Ovary (tissue), 7 donors: ENCODE measurements at regions not wholly inside any gene's neighbourhood (a gene's known extent, or its start where the extent isn't known, plus 50 kb on each side); places are given as distances from the start of the nearest gene placed in this dataset.

Source experiments
- DNase-seq, 5 donors: peaks; one replicate each; pipeline ENCODE4 v3.0.0-alpha.2; 2019 to 2020
- H3K27ac ChIP-seq, 2 donors: fragments of 200-600 bp; one replicate each; pipeline versions ENCODE4 v1.5.1 to v1.8.0; 2019 to 2022
- H3K27me3 ChIP-seq: fragments of 200-600 bp; one replicate; pipeline ENCODE4 v1.8.0; 2022
- H3K36me3 ChIP-seq: fragments of 200-600 bp; sonication (generic); one replicate; pipeline ENCODE4 v1.5.1; 2019
- H3K4me1 ChIP-seq: one replicate; pipeline ENCODE4 v1.8.1; 2013; ENCODE audit warnings: mild to moderate bottlenecking, moderate library complexity; ENCODE audit not compliant: insufficient read depth
- H3K4me3 ChIP-seq: fragments of 200-600 bp; sonication (generic); one replicate; pipeline ENCODE4 v1.5.1; 2017
- H3K9me3 ChIP-seq, 2 donors: fragments of 200-600 bp in 1 of 2; sonication (generic) in 1 of 2; one replicate each; pipeline versions ENCODE4 v1.5.1 to v1.8.1; 2013 to 2019; ENCODE audit warnings: mild to moderate bottlenecking in 1 of 2, moderate library complexity in 1 of 2
- CTCF ChIP-seq, 3 donors: fragments of 450-650 bp in 2 of 3; fragments of 200-600 bp in 1 of 3; IDR thresholded peaks; one replicate each; pipeline versions ENCODE4 v1.5.1 to v1.8.0; 2016 to 2022; ENCODE audit warnings: antibody characterized with exemption in 3 of 3, mild to moderate bottlenecking in 1 of 3
- EP300 ChIP-seq: sonication (generic); formaldehyde crosslinking; IDR thresholded peaks from one replicate; pipeline ENCODE4 v1.6.1; 2017; ENCODE audit warnings: antibody characterized with exemption
- POLR2A ChIP-seq: fragments of 450-650 bp; IDR thresholded peaks from one replicate; pipeline ENCODE4 v1.6.1; 2017; ENCODE audit warnings: antibody characterized with exemption, mild to moderate bottlenecking, moderate library complexity
- WGBS, 3 donors: extraction: QIAGEN DNeasy Blood & Tissue Kit in 1 of 3; methylation state at CpG; one replicate each; pipeline versions ENCODE4 v1.1.5 to v1.1.7; 2013 to 2017; 5-methylcytosine and 5-hydroxymethylcytosine counted together
- intact Hi-C, 4 donors: fragments of 100-400 bp; cut with DNase I; formaldehyde crosslinking; loops; one replicate each; pipeline versions ENCODE4 v1.11.0 to v1.15.1; 2022 to 2023
- donor health status: DM: no; HTN: no; CAD: no; lungs with moderate emphysema.
- donor health status: DM: no; HTN: no; CAD: no.
- donor health status: Bipolar disorder and iron deficiency.
- donor health status: DM: no; HTN: no; CAD: no.
- donor health status: DM: yes; HTN: yes; CAD: no.

GRCh38 chr18:1916869-1917523, 654.3 kb downstream of the METTL4 start:
- Histone ChIP-seq H3K9me3 (no peaks in the 10 kb centered on the region), H3K4me1 (no peaks in the 10 kb centered on the region), H3K27me3 (no peaks in the 10 kb centered on the region), H3K36me3 (no peaks in the 10 kb centered on the region), H3K27ac (no peak overlapping the region), H3K4me3 (no peak overlapping the region)
- TF ChIP-seq CTCF (IDR thresholded peaks at IDR 0.05) (no peak), EP300 (no peak), POLR2A (no peak)
- intact Hi-C loops = no loop called here
- no peak for DNase-seq
- WGBS, 3 donors = 89 to 94% (median 89%) methylated on average over 2 of the region's 2 CpGs

- WGBS, 3 donors = 84 to 91% (median 87%) methylated on average over 4 of the region's 4 CpGs
- H3K27me3 ChIP-seq = no peaks in the 10 kb centered on the region
- no peak overlapping the region for H3K27ac ChIP-seq
- no peak overlapping the region for H3K4me3 ChIP-seq
- H3K9me3 ChIP-seq = no peaks in the 10 kb centered on the region
- intact Hi-C loops = no loop called here
- no peaks in the 10 kb centered on the region for H3K4me1 ChIP-seq
- H3K36me3 ChIP-seq = no peaks in the 10 kb centered on the region
- no peak for DNase-seq
- TF ChIP-seq POLR2A = no peak
- no peak for TF ChIP-seq CTCF (IDR thresholded peaks at IDR 0.05)
- TF ChIP-seq EP300 = no peak
Measured at GRCh38 chr18:1917569-1917968, 653.7 kb downstream of the METTL4 start.

- H3K9me3 ChIP-seq = no peaks in the 10 kb centered on the region
- no peaks in the 10 kb centered on the region for H3K4me1 ChIP-seq
- TF ChIP-seq POLR2A = no peak
- no peak for TF ChIP-seq CTCF (IDR thresholded peaks at IDR 0.05)
- TF ChIP-seq EP300 = no peak
- DNase-seq = no peak
- no peak overlapping the region for H3K4me3 ChIP-seq
- intact Hi-C loops = no loop called here
- H3K36me3 ChIP-seq = no peaks in the 10 kb centered on the region
- H3K27me3 ChIP-seq = no peaks in the 10 kb centered on the region
- no peak overlapping the region for H3K27ac ChIP-seq
Measured at GRCh38 chr18:1922066-1922465, 649.2 kb downstream of the METTL4 start.

GRCh38 chr18:1928711-1929110, 642.6 kb downstream of the METTL4 start:
- H3K4me3 ChIP-seq = no peak overlapping the region
- TF ChIP-seq EP300 (no peak), POLR2A (no peak), CTCF (IDR thresholded peaks at IDR 0.05) (no peak)
- no peak for DNase-seq
- H3K4me1 ChIP-seq = no peaks in the 10 kb centered on the region
- H3K9me3 ChIP-seq = no peaks in the 10 kb centered on the region
- intact Hi-C loops = no loop called here
- no peaks in the 10 kb centered on the region for H3K27me3 ChIP-seq
- no peaks in the 10 kb centered on the region for H3K36me3 ChIP-seq
- H3K27ac ChIP-seq = no peak overlapping the region
- 82 to 88% (median 87%) methylated on average over 6 of the region's 6 CpGs for WGBS, 3 donors
